Superior temporal gyrus (tissue), 1 donor: ENCODE measurements at regions not wholly inside any gene's neighbourhood (a gene's known extent, or its start where the extent isn't known, plus 50 kb on each side); places are given as distances from the start of the nearest gene placed in this dataset.

Source experiments
- DNase-seq: peaks from one replicate; pipeline ENCODE4 v3.0.0-alpha.2; 2016; ENCODE audit errors: extremely low spot score

DNA sequence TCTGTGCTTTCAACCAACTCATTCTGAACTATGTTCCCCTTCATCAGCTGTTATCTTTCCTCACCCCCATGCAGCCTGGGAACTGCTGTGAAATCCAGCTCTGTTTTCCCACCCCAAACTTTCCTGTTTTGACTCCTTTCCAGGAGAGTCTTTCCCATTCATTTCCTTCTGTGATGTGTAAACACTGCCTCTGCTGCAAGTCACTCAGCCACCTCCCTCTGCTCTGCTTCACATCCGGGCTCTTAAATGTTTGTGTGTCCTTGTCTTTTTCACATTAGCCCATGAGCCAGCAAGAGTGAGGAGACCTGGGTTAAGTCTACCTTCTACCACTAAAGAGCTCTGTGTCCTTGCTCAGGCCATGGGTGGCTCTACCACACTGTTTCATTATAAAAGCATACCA, 137.5 kb downstream of the ICE1 start:
- no peak for DNase-seq

GRCh38 chr5:5558638-5559527, 136.4 kb downstream of the ICE1 start:
- DNase-seq, result no peak

GRCh38 chr5:5558102-5558501, 135.6 kb downstream of the ICE1 start:
- DNase-seq, result no peak

DNA sequence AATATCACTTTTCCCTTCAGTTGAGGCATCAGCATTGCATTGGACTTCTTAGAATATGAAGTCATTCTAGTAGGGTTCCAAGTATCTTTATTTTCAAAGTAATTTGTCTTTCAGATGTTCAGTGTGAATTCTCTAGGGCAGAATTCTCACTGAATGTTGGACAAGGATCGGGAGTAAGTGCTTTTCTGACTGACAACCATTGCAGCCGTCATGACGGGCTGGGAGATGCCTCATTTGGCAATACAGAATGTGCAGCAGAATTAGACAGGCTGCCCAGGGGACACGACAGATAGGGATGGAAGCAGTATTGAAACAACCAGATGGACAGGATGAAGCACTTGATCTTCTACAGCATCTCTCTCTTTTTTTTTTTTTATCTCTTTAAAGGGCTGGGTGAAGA, 129.0 kb downstream of the ICE1 start:
- DNase-seq, result no peak

DNA sequence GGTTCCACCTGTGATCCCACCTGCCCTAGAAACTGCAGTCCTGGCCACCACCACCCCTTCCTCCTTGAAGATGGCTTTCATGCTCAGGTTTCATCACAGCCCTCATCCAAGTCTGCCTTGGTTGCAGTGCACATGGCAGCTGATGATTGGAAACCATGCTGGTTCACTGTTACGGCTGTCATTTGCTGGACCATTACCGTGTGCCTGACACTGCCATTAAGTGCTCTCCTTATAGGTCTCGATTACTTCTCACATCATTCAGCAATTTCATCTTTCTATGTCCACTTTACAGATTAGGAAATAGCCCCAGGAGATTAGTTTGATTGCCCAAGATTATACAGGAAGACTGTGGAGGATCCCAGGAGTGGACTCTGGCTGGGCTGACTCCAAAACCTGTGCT, 123.9 kb downstream of the ICE1 start:
- no peak for DNase-seq

- no peak for DNase-seq
Observed at GRCh38 chr5:5544094-5544663, 121.7 kb downstream of the ICE1 start.

GRCh38 chr5:5542654-5543053, 120.2 kb downstream of the ICE1 start:
- no peak for DNase-seq

GRCh38 chr5:5540065-5540464, 117.6 kb downstream of the ICE1 start:
- DNase-seq, result no peak
